Panc1 (cell line): ENCODE measurements at regions not wholly inside any gene's neighbourhood (a gene's known extent, or its start where the extent isn't known, plus 50 kb on each side); places are given as distances from the start of the nearest gene placed in this dataset.

ENCODE experiments used
- CTCF ChIP-seq: fragments of 450-650 bp; IDR thresholded peaks from 2 replicates; pipeline ENCODE4 v1.5.1; 2017; ENCODE audit warnings: mild to moderate bottlenecking
- POLR2AphosphoS5 ChIP-seq: IDR thresholded peaks from 2 replicates; pipeline ENCODE4 v1.6.1; 2012; ENCODE audit warnings: mild to moderate bottlenecking, low read depth, low read length, moderate library complexity
- TF ChIP-seq, protein P1 (sequence below), 2 experiments: IDR thresholded peaks; 2 replicates each; pipeline ENCODE4 v1.6.1; 2011 to 2012; ENCODE audit warnings: low read depth in 2 of 2, control low read depth in 1 of 2, low read length in 1 of 2, mild to moderate bottlenecking in 1 of 2, moderate library complexity in 1 of 2; ENCODE audit not compliant: insufficient read depth in 1 of 2

GRCh38 chr2:166671801-166672200 lies 177.8 kb upstream of the SCN7A start:
- TF ChIP-seq CTCF (no peak), POLR2AphosphoS5 (no peak)
- TF ChIP-seq, protein P1, sequence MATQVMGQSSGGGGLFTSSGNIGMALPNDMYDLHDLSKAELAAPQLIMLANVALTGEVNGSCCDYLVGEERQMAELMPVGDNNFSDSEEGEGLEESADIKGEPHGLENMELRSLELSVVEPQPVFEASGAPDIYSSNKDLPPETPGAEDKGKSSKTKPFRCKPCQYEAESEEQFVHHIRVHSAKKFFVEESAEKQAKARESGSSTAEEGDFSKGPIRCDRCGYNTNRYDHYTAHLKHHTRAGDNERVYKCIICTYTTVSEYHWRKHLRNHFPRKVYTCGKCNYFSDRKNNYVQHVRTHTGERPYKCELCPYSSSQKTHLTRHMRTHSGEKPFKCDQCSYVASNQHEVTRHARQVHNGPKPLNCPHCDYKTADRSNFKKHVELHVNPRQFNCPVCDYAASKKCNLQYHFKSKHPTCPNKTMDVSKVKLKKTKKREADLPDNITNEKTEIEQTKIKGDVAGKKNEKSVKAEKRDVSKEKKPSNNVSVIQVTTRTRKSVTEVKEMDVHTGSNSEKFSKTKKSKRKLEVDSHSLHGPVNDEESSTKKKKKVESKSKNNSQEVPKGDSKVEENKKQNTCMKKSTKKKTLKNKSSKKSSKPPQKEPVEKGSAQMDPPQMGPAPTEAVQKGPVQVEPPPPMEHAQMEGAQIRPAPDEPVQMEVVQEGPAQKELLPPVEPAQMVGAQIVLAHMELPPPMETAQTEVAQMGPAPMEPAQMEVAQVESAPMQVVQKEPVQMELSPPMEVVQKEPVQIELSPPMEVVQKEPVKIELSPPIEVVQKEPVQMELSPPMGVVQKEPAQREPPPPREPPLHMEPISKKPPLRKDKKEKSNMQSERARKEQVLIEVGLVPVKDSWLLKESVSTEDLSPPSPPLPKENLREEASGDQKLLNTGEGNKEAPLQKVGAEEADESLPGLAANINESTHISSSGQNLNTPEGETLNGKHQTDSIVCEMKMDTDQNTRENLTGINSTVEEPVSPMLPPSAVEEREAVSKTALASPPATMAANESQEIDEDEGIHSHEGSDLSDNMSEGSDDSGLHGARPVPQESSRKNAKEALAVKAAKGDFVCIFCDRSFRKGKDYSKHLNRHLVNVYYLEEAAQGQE (IDR thresholded peaks at IDR 0.05; ENCODE audit: insufficient read depth in 1 of 2, low read depth in 2 of 2, low read length in 1 of 2): no peak
